ENCODE measurements at regions not wholly inside any gene's neighbourhood (a gene's known extent, or its start where the extent isn't known, plus 50 kb on each side); places are given as distances from the start of the nearest gene placed in this dataset.

- TF ChIP-seq ZNF274 (IDR thresholded peaks at IDR 0.05; ENCODE audit: borderline replicate concordance, extremely low read depth, low read length) (no peak), CEBPB (IDR thresholded peaks at IDR 0.05; ENCODE audit: low read depth, low read length) (no peak), CBX8 (IDR thresholded peaks at IDR 0.05; ENCODE audit: borderline replicate concordance, low read depth, low read length) (no peak), POU5F1 (IDR thresholded peaks at IDR 0.05; ENCODE audit: low read depth, low read length) (no peak), TBP (IDR thresholded peaks at IDR 0.05; ENCODE audit: low read depth, low read length) (no peak)
Measured at GRCh38 chr4:144384408-144384807, 243.9 kb upstream of the GYPA start (continued).

All from H1 (cell line).